ENCODE measurements at regions not wholly inside any gene's neighbourhood (a gene's known extent, or its start where the extent isn't known, plus 50 kb on each side); places are given as distances from the start of the nearest gene placed in this dataset.

GRCh38 chr15:35596285-35596684, 50.3 kb upstream of the DPH6 start:
- Histone ChIP-seq H3K27ac (no peak overlapping the region), H3K4me3 (no peak overlapping the region), H3K27me3 (no peaks in the 10 kb centered on the region), H3K9me3 (no peaks in the 10 kb centered on the region), H3K36me3 (no peaks in the 10 kb centered on the region), H3K4me1 (no peaks in the 10 kb centered on the region)
- no peak for DNase-seq (ENCODE audit: extremely low spot score in 2 of 2)
- intact Hi-C loops (cut with DNase I) = no loop called here
- TF ChIP-seq CTCF (IDR thresholded peaks at IDR 0.05) (no peak), POLR2A (IDR thresholded peaks at IDR 0.05) (no peak), POLR2AphosphoS5 (IDR thresholded peaks at IDR 0.05; ENCODE audit: insufficient read depth in 1 of 2, low read depth in 1 of 2) (no peak)

- Histone ChIP-seq H3K4me3 (no peak overlapping the region), H3K27ac (no peak overlapping the region), H3K27me3 (no peaks in the 10 kb centered on the region), H3K4me1 (no peaks in the 10 kb centered on the region), H3K36me3 (no peaks in the 10 kb centered on the region), H3K9me3 (no peaks in the 10 kb centered on the region)
- no peak for DNase-seq (ENCODE audit: extremely low spot score in 2 of 2)
- intact Hi-C loops (cut with DNase I) = no loop called here
- TF ChIP-seq POLR2A (IDR thresholded peaks at IDR 0.05) = no peak
- TF ChIP-seq CTCF (IDR thresholded peaks at IDR 0.05) = no peak
These were observed 56.9 kb upstream of the DPH6 start for GRCh38 chr15:35602836-35603235.

- intact Hi-C loops (cut with DNase I) = no loop called here
- Histone ChIP-seq H3K27ac (no peak overlapping the region), H3K36me3 (no peaks in the 10 kb centered on the region), H3K9me3 (no peaks in the 10 kb centered on the region), H3K27me3 (no peaks in the 10 kb centered on the region), H3K4me3 (no peak overlapping the region), H3K4me1 (no peaks in the 10 kb centered on the region)
- no peak for TF ChIP-seq POLR2A (IDR thresholded peaks at IDR 0.05)
- no peak for TF ChIP-seq CTCF (IDR thresholded peaks at IDR 0.05)
- no peak for TF ChIP-seq POLR2AphosphoS5 (IDR thresholded peaks at IDR 0.05; ENCODE audit: insufficient read depth in 1 of 2, low read depth in 1 of 2)
- no peak for DNase-seq (ENCODE audit: extremely low spot score in 2 of 2)
These were observed 57.3 kb upstream of the DPH6 start for GRCh38 chr15:35603301-35603700.

- no peaks in the 10 kb centered on the region for H3K27me3 ChIP-seq
- no peaks in the 10 kb centered on the region for H3K4me1 ChIP-seq
- no peak for TF ChIP-seq POLR2A (IDR thresholded peaks at IDR 0.05)
- no peak for TF ChIP-seq POLR2AphosphoS5 (IDR thresholded peaks at IDR 0.05; ENCODE audit: insufficient read depth in 1 of 2, low read depth in 1 of 2)
- TF ChIP-seq CTCF (IDR thresholded peaks at IDR 0.05) = no peak
- no peak overlapping the region for H3K4me3 ChIP-seq
- no peak overlapping the region for H3K27ac ChIP-seq
- DNase-seq (ENCODE audit: extremely low spot score in 2 of 2) = no peak
- intact Hi-C loops (cut with DNase I) = no loop called here
- H3K9me3 ChIP-seq = no peaks in the 10 kb centered on the region
- H3K36me3 ChIP-seq = no peaks in the 10 kb centered on the region
These were observed 57.9 kb upstream of the DPH6 start for GRCh38 chr15:35603856-35604255.

- intact Hi-C loops (cut with DNase I) = no loop called here
- no peak for TF ChIP-seq POLR2AphosphoS5 (IDR thresholded peaks at IDR 0.05; ENCODE audit: insufficient read depth in 1 of 2, low read depth in 1 of 2)
- TF ChIP-seq POLR2A (IDR thresholded peaks at IDR 0.05) = no peak
- no peak for TF ChIP-seq CTCF (IDR thresholded peaks at IDR 0.05)
- Histone ChIP-seq H3K36me3 (no peaks in the 10 kb centered on the region), H3K27me3 (no peaks in the 10 kb centered on the region), H3K9me3 (no peaks in the 10 kb centered on the region), H3K4me1 (no peaks in the 10 kb centered on the region), H3K4me3 (no peak overlapping the region), H3K27ac (no peak overlapping the region)
- no peak for DNase-seq (ENCODE audit: extremely low spot score in 2 of 2)
These were observed 59.9 kb upstream of the DPH6 start for GRCh38 chr15:35605764-35606449.

Measured in vagina (tissue), 2 donors.